ENCODE measurements at regions not wholly inside any gene's neighbourhood (a gene's known extent, or its start where the extent isn't known, plus 50 kb on each side); places are given as distances from the start of the nearest gene placed in this dataset.

GRCh38 chr12:5200278-5201087 lies 156.8 kb downstream of the KCNA5 start:
- Mint-ChIP-seq H3K9me3 (no peaks in the 10 kb centered on the region), H3K36me3 (no peaks in the 10 kb centered on the region)

GRCh38 chr12:5201554-5202218 lies 158.0 kb downstream of the KCNA5 start:
- Mint-ChIP-seq H3K36me3 (no peaks in the 10 kb centered on the region), H3K27me3 (peaks cover 5% of the 10 kb centered on the region)

More at GRCh38 chr12:5200278-5201087, 156.8 kb downstream of the KCNA5 start:
- no peaks in the 10 kb centered on the region for H3K4me1 Mint-ChIP-seq
- H3K27ac Mint-ChIP-seq = no peak overlapping the region
- no peak overlapping the region for H3K4me3 Mint-ChIP-seq
- peaks cover 5% of the 10 kb centered on the region for H3K27me3 Mint-ChIP-seq

GRCh38 chr12:5203274-5203673 lies 159.6 kb downstream of the KCNA5 start:
- Mint-ChIP-seq H3K27me3 (peaks cover 5% of the 10 kb centered on the region), H3K4me1 (no peaks in the 10 kb centered on the region), H3K4me3 (no peak overlapping the region), H3K27ac (no peak overlapping the region), H3K9me3 (no peaks in the 10 kb centered on the region), H3K36me3 (no peaks in the 10 kb centered on the region)

More at GRCh38 chr12:5201554-5202218, 158.0 kb downstream of the KCNA5 start:
- no peaks in the 10 kb centered on the region for H3K4me1 Mint-ChIP-seq
- H3K9me3 Mint-ChIP-seq = no peaks in the 10 kb centered on the region
- H3K27ac Mint-ChIP-seq = no peak overlapping the region
- H3K4me3 Mint-ChIP-seq = no peak overlapping the region

- Mint-ChIP-seq H3K9me3 (no peaks in the 10 kb centered on the region), H3K27me3 (peaks cover 5% of the 10 kb centered on the region), H3K36me3 (no peaks in the 10 kb centered on the region)
Measured at GRCh38 chr12:5203720-5204119, 160.0 kb downstream of the KCNA5 start.

GRCh38 chr12:5204271-5204670 lies 160.6 kb downstream of the KCNA5 start:
- Mint-ChIP-seq H3K9me3 (no peaks in the 10 kb centered on the region), H3K27ac (no peak overlapping the region), H3K4me1 (no peaks in the 10 kb centered on the region), H3K27me3 (peaks cover 4% of the 10 kb centered on the region), H3K4me3 (no peak overlapping the region), H3K36me3 (no peaks in the 10 kb centered on the region)

More at GRCh38 chr12:5203720-5204119, 160.0 kb downstream of the KCNA5 start:
- Mint-ChIP-seq H3K4me3 (no peak overlapping the region), H3K4me1 (no peaks in the 10 kb centered on the region), H3K27ac (no peak overlapping the region)

GRCh38 chr12:5204831-5205230 lies 161.2 kb downstream of the KCNA5 start:
- no peaks in the 10 kb centered on the region for H3K4me1 Mint-ChIP-seq
- no peaks in the 10 kb centered on the region for H3K27me3 Mint-ChIP-seq
- no peaks in the 10 kb centered on the region for H3K36me3 Mint-ChIP-seq
- H3K27ac Mint-ChIP-seq = no peak overlapping the region
- H3K9me3 Mint-ChIP-seq = no peaks in the 10 kb centered on the region
- no peak overlapping the region for H3K4me3 Mint-ChIP-seq

GRCh38 chr12:5206401-5207175 lies 162.9 kb downstream of the KCNA5 start:
- H3K27me3 Mint-ChIP-seq = peaks cover 1% of the 10 kb centered on the region
- no peaks in the 10 kb centered on the region for H3K9me3 Mint-ChIP-seq
- no peak overlapping the region for H3K27ac Mint-ChIP-seq
- no peaks in the 10 kb centered on the region for H3K36me3 Mint-ChIP-seq
- H3K4me1 Mint-ChIP-seq = no peaks in the 10 kb centered on the region
- H3K4me3 Mint-ChIP-seq = no peak overlapping the region

- no peak overlapping the region for H3K27ac Mint-ChIP-seq
- H3K36me3 Mint-ChIP-seq = no peaks in the 10 kb centered on the region
- no peaks in the 10 kb centered on the region for H3K9me3 Mint-ChIP-seq
- H3K27me3 Mint-ChIP-seq = peaks cover 3% of the 10 kb centered on the region
- H3K4me1 Mint-ChIP-seq = no peaks in the 10 kb centered on the region
- no peak overlapping the region for H3K4me3 Mint-ChIP-seq
Measured at GRCh38 chr12:5210179-5210922, 166.7 kb downstream of the KCNA5 start.

- H3K9me3 Mint-ChIP-seq = no peaks in the 10 kb centered on the region
- H3K36me3 Mint-ChIP-seq = no peaks in the 10 kb centered on the region
- H3K4me3 Mint-ChIP-seq = no peak overlapping the region
- H3K27ac Mint-ChIP-seq = no peak overlapping the region
- peaks cover 3% of the 10 kb centered on the region for H3K27me3 Mint-ChIP-seq
- no peaks in the 10 kb centered on the region for H3K4me1 Mint-ChIP-seq
Measured at GRCh38 chr12:5210923-5211290, 167.2 kb downstream of the KCNA5 start.

GRCh38 chr12:5213336-5213735 lies 169.7 kb downstream of the KCNA5 start:
- Mint-ChIP-seq H3K4me1 (no peaks in the 10 kb centered on the region), H3K4me3 (no peak overlapping the region), H3K27ac (no peak overlapping the region), H3K27me3 (peaks cover 3% of the 10 kb centered on the region), H3K36me3 (no peaks in the 10 kb centered on the region), H3K9me3 (no peaks in the 10 kb centered on the region)

- Mint-ChIP-seq H3K27me3 (peaks cover 5% of the 10 kb centered on the region), H3K4me3 (no peak overlapping the region), H3K9me3 (no peaks in the 10 kb centered on the region), H3K36me3 (no peaks in the 10 kb centered on the region), H3K4me1 (no peaks in the 10 kb centered on the region), H3K27ac (no peak overlapping the region)
Measured at GRCh38 chr12:5213990-5214389, 170.3 kb downstream of the KCNA5 start.

- Mint-ChIP-seq H3K4me3 (no peak overlapping the region), H3K27ac (no peak overlapping the region), H3K27me3 (peaks cover 5% of the 10 kb centered on the region), H3K36me3 (no peaks in the 10 kb centered on the region), H3K9me3 (no peaks in the 10 kb centered on the region), H3K4me1 (no peaks in the 10 kb centered on the region)
Measured at GRCh38 chr12:5217936-5218335, 174.3 kb downstream of the KCNA5 start.

GRCh38 chr12:5220099-5220498 lies 176.4 kb downstream of the KCNA5 start:
- Mint-ChIP-seq H3K27me3 (peaks cover 3% of the 10 kb centered on the region), H3K36me3 (no peaks in the 10 kb centered on the region), H3K4me3 (no peak overlapping the region), H3K27ac (no peak overlapping the region), H3K9me3 (no peaks in the 10 kb centered on the region), H3K4me1 (no peaks in the 10 kb centered on the region)

GRCh38 chr12:5220835-5221234 lies 177.2 kb downstream of the KCNA5 start:
- no peak overlapping the region for H3K4me3 Mint-ChIP-seq
- no peaks in the 10 kb centered on the region for H3K4me1 Mint-ChIP-seq
- peaks cover 3% of the 10 kb centered on the region for H3K27me3 Mint-ChIP-seq
- no peaks in the 10 kb centered on the region for H3K9me3 Mint-ChIP-seq
- H3K27ac Mint-ChIP-seq = no peak overlapping the region
- H3K36me3 Mint-ChIP-seq = no peaks in the 10 kb centered on the region

- Mint-ChIP-seq H3K27me3 (peaks cover 3% of the 10 kb centered on the region), H3K27ac (no peak overlapping the region), H3K36me3 (no peaks in the 10 kb centered on the region), H3K4me3 (no peak overlapping the region), H3K9me3 (no peaks in the 10 kb centered on the region), H3K4me1 (no peaks in the 10 kb centered on the region)
Measured at GRCh38 chr12:5222011-5222461, 178.4 kb downstream of the KCNA5 start.
